Amniotic epithelial cell (primary cell): ENCODE measurements at regions not wholly inside any gene's neighbourhood (a gene's known extent, or its start where the extent isn't known, plus 50 kb on each side); places are given as distances from the start of the nearest gene placed in this dataset.
A peak's percentile ranks its signal among the peaks of the same experiment; 100 is the strongest.
"Not testable (repeated sequence)": the region's sequence is repeated elsewhere in the genome, so short reads cannot be mapped to it uniquely, and the experiment has no call there.

Experiments used
- DNase-seq: peaks from one replicate; pipeline ENCODE4 v3.0.0-alpha.2; 2010; ENCODE audit warnings: low read depth

DNA sequence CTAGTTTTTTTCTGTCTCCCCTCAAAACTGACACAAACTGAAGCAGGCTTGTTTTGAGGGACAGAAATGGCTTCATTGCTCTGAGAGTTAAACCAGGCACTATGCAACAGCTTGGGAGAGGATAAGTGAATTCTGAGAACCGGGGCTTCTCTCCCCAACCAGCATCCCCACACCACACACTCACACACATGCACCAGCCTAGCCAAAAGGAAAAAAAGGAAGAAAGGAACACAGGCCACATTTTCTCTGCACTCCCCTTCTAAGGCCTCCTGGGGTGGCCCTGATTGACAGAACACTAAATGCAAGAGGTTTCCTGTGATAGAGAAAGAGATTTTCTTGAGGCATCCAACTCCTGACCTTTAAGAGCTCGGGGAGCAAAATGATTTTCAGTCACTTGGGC is 177.5 kb downstream of the TLE3 start:
- no peak for DNase-seq

DNA sequence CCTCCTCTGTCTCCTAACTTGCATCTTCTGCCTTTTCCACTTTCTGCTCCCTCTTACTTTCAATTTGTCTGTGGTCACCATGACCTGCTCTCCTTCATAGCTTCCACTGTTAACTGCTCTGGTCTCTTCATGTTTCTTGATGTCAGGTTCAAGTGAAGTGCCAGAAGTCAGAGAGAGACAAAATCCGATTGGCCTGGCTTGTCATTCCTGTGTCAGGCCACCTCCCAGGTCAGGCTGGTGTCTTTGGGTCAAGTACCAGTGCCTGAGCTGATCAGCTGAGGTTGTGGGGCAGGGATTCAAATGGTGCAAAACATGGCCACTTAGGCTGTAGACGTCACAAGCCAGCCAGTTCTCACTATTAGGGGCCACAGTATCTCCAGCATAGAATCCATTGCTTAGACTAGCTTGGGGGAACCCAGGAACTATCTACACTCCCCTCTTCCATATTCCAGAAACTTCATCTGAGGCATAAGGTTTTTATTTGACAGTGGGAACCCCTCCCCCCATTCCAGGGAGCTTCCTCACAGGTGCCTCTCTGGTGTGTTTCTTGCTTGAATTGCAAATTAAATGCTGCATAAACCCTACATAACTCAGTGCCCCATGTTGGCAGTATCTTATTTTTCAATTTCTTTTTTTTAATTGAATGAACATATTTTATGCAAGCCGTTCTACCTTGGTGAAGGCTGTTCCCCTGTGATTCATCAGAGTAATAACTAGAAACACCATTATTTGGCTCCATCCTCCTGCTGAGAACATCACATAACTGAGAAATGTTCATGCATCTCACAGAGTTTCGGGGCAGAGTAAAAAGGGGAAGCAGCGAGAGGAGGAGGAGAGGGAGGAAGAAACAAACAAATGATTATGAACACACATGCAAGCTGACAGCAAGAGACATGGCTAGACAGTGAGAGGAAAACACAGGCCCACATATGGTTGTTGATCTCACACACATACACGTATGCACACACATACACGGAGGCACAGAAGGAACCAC is 175.8 kb downstream of the TLE3 start:
- DNase-seq: no peak

DNA sequence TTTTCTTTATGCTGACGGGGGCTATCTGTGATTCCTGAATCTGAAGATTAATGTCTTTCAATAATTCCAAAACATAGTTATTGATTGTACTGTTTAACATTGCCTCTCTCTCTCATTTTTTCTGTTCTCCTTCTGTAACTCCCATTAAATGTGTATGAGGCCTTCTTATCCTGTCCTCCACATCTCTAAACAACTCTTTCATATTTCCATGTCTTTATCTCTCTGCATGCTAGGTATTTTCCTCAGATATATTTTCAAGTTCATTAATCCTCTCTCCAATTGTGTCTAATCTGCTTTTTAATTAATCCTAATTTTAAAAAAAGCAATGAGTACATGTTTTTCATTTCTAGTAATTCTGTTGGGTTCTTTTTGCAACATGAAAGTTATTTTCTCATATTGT is 173.2 kb downstream of the TLE3 start:
- DNase-seq: no peak

DNA sequence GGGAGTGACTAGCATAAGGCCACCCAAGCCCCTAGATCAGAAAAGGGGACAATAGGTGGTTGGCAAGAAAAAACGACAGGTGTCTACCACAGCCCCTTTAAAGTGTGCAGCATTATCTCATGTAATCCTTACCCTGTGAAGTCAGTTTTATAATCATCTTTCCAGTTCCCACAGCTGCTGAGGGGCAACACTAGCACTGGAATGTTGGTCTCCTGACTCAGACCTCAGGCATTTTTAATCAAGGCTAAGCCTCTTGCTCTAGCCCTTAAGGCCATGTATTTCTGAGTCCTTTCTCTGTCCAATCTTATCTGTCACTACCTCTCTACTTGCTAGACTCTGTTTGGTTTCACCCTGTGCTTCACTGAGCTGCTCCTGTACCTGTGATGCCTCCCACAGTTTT is 171.7 kb downstream of the TLE3 start:
- peak; percentile 66 for DNase-seq

DNA sequence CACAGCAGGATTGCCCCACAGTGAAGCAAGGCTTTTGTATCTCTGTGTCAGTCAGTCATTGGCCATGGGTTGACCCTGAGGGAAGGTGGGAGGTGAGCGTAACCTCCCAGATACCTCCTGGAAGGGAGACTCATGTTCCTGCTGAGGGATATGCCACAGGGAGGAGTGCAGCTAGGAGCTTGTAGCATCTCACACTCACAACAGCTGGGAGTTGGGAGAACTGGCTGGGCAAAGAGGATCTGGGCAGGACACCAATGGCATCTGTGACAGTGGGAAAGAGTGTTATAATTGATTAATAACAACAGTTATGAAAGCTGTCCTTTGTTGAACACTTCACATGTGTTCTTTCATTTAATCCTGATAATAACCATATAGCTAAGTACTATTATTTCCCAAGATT is 171.0 kb downstream of the TLE3 start:
- no peak for DNase-seq

DNA sequence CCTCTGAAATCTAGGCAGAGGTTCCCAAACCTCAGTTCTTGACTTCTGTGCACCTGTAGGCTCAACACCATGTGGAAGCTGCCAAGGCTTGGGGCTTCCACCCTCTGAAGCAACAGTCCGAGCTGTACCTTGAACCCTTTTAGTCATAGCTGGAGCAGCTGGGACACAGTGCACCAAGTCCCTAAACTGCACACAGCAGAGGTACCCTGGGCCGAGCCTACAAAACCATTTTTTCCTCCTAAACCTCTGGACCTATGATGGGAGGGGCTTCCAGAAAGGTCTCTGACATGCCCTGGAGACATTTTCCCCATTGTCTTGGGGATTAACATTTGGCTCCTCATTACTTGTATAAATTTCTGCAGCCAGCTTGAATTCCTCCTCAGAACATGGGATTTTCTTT is 168.8 kb downstream of the TLE3 start:
- DNase-seq: not testable (repeated sequence)

DNA sequence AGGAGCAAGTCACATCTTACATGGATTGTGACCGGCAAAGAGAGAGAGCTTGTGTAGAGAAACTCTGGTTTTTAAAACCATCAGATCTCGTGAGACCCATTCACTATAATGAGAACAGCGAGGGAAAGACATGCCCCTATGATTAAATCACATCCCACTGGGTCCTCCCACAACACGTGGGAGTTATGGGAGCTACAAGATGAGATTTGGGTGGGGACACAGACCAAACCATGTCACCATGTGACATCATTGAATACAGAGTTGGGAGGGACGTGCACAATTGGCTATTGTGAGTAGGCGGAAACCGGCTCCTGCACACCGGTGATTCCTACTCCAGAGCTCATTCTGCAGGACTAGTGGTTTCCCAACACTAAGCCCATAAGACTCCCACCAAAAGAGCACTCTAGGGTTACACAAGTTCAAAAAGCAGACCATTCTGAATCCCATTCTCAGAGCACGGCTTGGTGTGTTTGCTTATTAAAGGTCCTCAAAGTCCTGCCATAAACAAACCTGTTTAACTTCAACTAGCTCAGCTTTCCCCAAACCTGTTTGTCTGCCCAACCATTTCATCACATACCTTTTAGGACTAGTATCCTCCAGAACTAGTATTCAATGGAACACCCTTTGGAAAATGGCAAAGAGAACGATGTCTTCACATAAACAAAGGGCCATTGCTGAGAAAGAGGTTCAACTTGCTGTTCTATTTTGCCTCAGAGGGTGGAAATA is 167.6 kb downstream of the TLE3 start:
- no peak for DNase-seq

DNA sequence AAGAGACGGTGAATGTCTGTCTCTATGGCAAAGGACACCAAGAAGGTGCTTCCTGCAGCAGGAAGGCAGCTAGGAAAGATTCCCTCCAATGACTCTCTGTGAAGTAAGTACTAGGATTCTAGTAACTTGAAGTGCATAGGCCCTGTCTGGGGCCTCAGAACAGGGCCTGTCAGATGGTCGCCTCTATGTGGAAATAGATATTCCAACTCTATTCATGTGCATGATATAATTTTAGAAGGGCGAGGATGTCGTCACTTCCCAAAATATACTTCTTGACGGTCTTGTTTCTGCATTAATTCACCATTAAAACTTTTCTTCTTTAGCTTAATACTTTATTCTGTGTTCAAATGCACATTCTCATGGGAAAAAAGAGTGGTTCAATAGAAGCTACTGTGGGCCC is 167.0 kb downstream of the TLE3 start:
- no peak for DNase-seq

DNA sequence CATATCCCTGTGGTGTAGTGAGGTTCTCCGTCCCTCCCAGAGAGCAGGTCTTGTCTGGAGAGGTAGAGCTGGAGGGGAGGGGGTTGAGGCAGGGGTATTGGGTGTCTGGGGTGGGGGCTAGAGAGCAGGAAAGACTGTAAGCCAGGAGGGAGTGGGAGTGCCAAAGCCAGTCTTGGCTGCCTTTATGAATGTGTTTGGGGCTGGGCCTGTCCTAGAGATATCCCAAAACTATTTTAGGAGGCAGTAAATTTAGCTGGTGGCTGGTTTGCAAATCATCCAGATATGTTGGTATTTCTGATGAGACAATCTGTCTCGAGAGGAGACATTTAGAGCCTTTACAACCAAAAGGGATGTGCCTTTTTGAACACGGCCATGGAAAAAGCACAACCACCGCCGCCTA is 166.6 kb downstream of the TLE3 start:
- no peak for DNase-seq

DNA sequence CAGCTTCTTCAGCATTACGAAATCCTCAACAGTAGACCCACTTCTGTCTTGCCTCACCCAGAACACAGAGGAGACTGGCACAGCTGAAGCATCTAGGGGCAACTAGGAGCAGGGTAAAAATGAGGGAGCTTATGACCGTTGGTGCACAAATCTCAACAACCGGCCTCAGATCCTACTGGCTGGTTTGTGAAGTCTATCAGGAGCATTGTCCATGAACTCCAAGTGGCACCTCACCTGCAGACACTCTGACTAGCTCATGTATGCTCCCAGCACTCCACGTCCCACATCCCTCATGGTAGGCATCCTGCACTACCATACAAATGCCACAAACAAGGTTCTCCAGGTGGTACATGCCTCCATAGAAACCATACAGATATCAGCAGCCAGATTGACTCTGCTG is 163.1 kb downstream of the TLE3 start:
- no peak for DNase-seq

DNA sequence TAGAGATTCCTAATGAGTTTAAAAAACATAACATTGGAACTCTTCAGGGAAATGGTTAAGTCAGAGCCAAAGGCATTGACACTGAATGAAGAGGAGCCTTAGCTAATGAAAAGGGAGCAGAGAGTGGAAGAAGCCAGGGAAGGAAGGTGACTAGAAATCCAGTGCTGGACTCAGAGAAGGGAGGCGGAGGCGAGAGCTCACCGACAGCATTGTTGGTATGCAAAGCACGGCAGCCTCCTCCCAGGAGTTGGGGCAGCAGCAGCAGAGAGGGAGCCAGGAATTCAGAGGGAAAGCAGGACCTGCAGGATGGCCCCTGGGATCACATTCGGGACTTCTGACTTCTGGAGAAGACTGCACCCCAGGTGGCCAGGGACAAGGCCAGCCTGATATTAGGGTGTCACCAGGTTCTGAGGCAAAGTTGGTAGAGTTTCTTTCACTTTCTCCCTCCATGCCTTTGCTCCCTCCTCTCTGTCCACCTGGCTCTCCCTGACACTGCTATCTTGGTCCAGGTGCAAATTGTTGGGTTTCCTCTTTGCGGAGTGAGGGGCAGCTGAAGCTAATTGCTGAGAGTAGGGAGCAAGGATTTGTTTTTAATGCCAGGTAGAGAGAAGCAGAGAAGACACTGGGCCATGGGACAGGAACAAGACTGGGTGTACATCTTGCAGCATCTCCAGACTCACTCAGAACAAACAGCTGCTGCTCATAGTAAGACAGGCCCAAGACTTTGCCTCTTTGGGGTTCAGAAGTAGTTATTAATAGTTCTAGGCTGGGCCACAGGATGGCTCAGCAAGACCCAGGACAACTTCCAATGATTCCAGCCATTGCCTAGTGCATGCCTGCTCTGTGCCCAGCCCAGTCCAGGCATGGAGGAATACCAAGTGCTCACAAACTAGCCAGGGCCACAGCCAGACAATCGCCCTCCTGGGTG is 157.9 kb downstream of the TLE3 start:
- DNase-seq: no peak

DNA sequence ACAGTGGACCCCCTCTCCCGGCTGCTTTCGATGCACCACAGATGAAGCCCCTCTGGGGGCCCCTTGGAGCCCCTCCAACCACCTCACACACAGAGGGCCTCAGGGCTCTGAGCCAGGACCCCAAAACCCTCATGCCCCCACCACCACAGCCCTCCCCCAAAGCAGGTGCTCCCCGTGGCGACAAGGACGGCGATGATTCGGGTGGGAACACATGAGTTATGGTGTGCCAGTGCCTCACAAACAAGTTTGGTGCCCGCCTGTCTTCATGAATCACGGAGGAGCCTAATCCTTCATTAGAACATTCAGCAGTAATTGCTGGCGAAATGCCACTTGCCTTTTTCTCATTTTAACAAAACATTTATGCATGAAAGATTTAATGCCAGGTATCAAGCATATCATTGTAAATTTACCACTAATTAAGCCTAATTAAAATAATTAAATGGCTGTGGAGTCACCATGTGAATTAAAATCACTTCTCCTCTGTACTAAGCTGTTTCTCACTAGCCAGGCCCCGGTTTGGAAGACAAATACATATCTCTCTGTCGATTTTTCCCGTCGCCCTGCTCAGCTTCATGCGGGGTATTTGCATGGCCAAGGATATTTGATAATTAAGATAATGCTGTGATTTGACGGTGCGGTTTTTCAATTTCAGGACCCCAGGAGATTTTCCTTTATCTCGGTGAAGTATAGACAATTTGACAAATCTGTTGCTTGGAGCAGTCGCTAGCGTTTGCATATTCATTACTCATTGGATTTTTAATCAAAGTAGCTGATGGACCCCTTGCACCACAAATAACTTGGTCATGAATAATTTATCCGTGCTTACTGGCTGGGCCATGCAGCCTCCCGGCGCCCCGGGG is 157.0 kb downstream of the TLE3 start:
- DNase-seq: no peak

DNA sequence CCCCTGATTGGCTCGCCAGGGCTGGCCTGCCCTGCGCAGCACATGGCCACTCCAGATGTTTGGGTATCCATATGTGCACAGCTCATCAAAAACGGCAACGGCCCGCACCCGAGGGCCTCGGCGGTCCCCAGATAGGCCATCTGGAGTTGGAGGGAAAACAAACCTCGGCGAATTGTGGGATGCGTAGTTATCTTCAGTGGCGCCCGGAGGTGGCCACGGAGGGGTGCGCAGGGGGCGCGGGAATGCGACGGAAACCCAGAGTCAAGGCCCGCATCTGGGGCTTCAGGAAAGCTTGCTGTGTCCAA is 156.5 kb downstream of the TLE3 start:
- DNase-seq: no peak

DNA sequence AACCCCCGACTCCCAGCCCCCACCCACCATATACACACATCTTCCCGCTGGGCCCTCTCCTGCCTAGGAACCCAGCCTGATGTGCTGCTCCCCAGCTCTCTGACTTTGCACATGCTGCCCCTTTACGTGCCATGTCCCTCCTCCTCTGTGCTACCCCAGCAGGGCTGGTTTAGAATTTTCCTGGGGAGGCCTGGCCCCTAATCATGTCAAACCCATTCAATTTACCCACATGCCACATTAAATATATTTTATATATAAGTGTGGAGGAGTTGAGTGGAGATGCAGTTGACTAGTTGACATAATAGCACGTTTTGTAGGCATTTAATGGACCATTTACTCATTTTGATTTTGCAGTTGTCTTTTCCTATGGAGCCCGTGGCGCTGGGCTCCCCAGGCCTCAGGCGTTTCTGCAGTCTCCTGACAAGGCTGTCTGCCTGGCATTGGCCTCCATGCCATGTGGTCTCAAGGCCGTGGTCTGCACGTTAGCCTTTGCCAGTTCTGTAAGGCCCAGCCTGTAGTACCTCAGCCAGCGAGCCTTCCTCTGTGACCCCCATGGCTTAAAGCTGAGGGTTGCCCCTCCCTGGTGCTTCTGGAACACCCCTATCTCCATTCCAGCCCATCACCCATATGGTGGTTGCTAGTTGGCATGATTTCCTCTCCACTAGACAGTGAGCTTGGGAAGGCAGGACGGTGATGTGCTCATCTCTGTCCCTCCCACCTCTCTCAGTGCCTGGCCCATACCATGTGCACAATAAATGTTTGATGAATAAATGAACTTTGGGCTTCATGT is 155.8 kb downstream of the TLE3 start:
- no peak for DNase-seq

DNA sequence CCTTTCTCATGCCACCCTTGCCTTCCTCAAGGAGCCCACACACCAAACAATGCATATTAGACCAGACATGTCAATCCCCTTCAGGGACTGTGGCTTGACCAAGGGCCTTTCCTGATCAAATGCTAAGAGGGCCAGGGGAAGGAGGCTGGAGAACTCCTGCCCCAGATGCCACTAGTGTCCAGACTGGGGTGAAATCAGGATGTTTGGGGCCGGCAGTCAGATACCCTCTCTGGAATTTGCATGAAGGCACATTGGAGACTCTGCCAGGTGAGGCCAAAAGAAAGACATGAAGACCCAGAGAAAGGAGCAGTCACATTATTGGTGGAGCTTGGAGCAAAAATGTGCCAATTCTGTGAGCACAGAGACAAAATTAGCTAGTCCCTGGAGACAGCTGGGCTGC is 154.1 kb downstream of the TLE3 start:
- no peak for DNase-seq

DNA sequence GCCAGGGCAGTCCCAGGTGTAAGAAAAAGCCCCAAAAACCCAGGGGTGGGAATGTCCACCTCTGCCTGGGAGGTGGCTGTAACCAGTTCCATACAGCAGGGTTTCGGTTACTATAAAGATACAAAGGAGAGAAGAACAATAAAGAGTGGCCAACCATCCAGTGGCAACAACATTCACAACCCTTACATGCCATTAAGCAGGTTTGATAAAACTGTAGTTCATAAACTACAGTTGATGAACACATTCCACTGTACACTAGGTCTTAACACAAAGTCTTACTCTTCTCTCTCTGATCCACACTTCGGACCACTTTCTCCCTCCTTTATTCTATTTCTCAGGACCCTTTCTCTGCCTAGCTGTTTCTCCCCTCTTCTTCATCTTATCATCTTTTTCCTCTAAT is 152.0 kb downstream of the TLE3 start:
- no peak for DNase-seq

DNA sequence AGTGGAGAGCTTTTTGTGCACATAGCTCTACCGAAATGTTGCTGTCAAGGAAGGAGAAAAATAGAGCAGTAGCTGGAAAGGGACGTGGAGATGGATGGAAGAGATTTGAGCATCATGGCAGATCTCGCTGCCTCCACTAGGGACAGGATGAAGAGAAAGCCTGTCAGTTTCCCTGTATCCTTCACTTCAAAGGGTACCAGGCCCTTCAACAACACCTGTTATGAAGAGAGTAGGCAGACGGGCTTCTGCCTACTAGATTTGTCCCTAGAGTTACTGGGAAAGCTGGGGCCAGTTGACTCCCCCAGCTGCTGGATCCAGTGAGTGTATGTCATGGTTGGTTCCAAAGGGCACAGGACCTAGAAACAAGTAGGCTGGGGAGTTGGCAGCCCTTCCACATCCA is 150.8 kb downstream of the TLE3 start:
- no peak for DNase-seq

DNA sequence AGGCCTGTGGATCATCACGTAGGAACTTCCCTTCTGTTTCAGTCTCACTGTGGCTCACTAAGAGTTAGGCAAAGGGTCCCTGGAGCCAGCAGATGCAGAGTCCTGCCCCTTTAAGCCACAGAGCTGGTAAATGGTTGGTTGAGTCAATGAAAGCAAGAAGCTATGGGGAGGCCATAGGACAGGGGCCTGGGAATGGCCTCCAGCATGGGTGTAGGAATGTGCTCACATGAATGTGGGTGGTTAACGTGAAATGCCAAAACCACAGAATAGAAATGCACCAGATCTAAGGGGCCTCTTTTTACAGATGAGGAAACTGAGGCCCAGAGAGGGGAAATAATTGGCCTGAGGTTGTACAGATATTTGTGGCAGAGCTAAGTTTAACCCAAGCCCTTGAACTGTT is 150.3 kb downstream of the TLE3 start:
- DNase-seq: no peak

DNA sequence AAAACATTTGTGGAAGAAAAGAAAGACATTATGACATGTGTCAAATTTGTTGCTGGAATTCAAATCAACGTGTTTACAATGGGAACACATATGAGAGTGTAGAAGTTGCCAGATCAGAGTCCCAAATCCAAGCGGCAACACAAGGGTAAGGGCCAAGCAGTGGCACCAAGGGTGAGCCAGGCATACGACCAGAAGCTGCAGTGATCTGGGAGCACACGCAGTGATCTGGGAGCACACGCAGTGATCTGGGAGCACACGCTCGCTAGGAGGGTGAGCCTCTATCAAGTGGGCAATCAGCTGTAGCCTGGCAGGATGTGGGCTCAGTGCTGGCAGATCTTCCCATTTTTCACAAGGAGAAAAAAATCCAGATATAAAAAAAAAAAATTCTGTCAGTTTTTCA is 148.2 kb downstream of the TLE3 start:
- DNase-seq: no peak

DNA sequence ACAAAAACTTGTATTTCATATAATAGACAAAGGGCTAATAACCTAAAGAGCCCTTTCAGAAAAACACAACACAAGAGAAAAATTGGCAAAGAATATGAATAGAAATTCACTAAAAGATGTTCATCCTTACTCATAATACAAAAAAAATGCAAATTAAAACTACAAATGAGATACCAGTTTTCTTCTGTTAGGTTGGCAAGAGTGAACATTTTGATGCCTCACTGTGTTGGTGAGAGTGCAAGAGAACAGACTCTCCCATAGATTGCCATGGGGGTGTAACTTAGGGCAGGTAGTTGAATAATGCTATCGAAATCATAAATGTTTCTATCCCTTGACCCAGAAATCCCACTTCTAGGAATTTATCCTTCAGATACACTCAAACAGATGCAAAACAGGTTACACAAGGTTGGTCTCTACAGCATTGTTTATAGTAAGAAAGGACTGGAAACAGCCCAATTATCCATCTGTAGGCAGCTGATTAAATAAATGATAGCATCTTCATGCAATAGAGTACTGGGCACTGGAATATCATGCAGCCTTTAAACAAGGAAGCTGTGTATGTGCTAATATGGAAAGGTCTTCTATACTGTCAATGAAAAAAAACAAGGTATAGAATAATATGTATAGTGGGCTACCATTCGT is 146.3 kb downstream of the TLE3 start:
- no peak for DNase-seq
